GM21619 (cell line): ENCODE measurements at regions not wholly inside any gene's neighbourhood (a gene's known extent, or its start where the extent isn't known, plus 50 kb on each side); places are given as distances from the start of the nearest gene placed in this dataset.

Experiments
- ATAC-seq: cut with Tn5 transposase; IDR thresholded peaks from one replicate; pipeline ENCODE4 v1.9.1; 2021; ENCODE audit not compliant: unreplicated experiment

DNA sequence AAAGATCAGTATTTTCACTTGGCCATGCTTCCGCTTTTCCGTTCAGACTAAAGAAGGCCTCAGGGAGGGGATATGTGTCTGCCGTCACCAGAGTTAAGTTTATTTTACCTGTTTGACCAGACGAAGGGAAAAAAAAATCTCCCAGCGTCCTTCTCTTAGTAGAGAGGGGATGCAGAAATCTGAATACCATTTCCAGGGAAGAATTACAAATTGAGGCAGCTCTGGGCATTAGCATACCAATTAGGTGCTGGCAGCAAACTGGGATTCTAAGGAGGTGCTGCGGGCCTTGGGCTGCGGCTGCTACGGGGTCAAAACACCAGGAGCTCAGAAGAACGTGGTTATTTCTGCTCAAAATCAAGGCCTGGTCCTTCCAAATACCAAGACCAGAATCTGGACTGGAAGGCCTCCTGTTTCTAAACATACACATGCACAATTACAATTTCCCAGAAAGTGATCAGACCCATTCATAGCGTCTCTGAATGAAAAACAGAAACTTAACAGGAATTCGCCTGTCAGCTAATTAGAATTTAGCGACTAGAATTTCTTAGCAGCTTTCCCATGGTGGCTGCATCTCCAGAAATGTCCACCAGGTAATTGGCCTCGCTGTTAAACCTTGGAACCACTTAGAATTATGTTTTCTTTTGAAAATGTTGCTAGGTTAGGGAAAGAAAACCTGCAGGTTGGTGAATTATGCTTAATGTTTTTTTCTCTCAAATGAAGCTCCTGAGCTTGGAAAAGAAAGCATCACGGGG is 617.0 kb downstream of the VRK1 start:
- ATAC-seq = no peak

DNA sequence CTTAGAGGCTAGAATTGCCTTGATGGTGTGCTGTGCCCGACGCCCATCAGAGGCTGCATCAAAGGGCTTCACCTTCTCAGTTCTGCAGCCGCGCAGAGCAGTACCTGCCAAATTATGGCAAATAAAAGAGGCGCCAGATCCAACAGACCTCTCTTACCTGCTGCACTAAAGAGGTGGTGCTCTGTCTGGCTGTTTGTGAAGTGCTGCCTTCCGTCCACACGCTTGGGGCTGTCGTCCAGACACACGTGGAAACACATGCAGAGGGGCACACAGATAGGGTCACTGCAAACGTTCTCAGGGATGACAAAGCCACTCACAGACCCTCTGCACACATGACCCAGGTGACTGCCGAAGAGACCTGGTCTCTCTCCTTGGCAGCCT is 617.5 kb downstream of the VRK1 start:
- ATAC-seq = no peak

DNA sequence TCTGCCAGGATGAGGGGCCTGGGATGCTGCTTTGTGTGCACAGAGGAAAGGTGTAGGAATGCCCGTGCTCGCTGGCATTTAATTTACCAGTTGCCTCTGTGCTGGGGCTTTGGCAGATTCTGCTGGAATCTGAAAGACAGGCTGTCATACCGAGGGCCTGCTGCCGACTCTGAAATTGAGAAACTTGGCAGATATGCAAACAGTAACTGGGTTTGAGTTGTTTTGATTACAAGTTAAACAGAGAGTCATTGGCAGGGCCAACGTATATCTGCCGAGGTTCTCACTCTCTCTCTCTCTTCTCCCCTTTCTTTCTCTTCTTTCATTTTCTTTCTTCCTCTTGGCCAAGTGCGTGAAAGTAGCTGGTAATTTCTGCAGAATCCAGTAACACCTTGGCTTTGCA is 618.7 kb downstream of the VRK1 start:
- no peak for ATAC-seq

DNA sequence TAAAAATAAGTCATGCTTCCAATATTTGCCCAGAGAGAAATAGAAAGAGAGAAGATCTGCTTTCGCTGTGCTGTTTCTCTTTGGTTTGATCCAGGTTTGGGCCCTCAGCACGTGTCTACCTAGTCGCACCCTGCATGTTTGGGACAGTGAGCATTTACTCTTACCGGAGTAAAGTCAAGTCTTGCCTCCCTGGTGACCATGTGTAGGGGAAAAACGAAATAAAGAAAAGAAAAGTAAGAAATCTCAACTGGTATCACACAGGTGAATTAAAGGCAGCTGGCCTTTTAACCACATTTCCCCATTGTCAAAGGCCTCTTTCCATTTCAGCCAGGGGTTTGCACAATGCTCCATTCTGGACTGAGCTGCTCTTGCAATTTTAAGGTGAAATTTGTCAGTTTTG is 619.4 kb downstream of the VRK1 start:
- ATAC-seq = no peak

DNA sequence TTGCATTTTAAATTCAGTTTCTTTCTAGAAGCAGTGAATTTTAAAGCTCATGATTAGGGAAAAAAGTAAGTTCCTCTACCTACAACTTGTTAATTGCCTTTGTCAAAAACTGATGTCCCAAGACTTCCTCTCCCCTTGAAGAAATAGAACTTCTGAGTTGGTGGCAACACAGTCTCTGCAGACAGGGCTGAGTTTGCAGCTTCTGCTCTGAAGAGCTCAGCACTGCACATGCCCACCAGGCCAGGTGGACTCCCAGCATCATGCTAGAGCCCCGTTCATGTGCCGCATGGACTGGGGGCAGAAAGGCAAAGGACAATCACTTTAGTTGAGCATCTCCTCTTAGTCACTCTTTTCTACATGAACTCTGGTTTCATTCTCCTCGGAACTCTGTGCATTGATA is 620.1 kb downstream of the VRK1 start:
- ATAC-seq = no peak

DNA sequence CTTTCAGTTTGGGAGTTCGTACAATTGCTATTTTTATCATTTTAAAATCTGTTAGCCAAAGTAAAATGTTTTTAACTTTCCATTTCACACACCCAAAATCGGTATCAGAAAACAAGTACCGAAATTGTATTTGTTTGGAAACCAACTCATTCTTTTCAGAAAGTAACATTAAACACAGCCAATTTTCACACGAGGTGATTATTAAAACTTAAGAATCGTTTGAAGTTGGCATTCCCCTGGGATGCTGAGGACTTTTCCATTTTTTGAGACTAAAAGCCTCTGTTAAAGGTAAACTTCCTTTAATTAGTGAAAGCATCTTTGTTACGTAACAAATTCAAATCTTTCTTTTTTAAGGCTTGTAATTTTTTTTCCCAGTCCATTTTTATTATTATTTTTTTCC is 623.0 kb downstream of the VRK1 start:
- ATAC-seq = no peak

DNA sequence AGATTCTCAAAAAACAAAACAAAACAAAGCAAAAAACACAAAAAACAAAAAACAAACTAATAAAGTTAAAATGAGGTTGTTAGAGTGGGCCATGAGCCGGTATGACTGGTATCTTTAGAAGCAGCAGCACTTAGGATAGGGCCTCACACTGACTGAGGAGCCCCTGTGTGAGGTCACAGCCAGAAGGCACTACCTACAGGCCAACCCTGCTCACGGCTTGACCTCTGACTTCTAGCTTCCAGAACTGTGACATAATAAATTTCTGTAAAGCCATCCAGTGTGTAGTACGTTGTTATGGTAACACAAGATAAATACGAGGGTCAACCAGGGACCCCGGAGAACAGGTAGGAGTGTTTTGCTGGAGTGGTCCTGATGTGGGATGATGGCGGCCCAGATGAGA is 629.6 kb downstream of the VRK1 start:
- ATAC-seq = no peak

DNA sequence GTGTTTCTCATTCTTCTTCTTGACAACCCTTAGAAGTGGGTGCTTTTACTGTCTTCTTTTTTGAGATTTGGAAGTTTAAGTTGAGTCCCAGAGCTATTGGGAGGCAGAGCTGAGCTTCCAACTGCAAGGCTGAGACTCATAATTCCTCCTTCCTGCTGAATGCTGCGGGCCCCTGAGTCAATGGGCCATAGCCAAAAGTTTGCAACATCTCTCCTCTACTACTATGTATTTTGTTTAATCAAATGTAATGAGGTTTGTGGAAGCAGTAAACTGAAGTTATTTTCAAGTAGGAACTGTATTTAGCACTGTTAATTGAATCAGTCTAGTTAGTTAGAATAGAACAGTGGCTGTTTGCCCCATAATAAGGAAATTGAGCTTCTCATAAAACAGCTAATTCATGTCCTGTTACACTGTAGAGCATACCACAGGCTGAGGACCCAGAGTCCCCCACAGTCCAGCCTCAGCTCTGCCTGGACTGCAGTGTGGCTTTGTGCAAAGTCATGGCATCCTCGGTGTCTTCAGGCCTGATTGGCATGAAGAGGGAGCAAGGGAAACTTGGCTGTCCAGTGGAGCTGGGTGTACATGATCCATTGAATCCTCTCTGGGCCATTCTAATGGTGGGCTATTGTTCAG is 631.7 kb downstream of the VRK1 start:
- no peak for ATAC-seq

DNA sequence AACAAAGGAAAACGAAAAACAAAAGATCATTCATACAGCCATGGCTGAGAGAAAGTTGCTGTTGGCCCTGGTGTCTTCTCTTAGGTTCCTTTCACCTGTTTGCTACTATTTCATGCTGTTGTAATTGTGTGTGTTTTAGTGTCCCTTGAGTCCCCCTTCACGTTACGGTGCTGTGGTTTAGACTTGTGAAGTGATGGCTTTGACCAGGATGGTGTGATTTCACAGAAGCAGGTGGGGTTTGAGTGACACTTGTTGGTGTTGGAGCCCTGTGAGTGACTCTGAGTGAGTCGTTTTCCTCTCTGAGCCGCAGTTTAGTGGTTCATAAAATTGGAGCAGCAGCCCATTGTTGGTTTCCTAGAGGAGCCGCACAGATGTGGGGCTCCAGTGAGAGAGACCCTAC is 635.4 kb downstream of the VRK1 start:
- ATAC-seq = no peak

DNA sequence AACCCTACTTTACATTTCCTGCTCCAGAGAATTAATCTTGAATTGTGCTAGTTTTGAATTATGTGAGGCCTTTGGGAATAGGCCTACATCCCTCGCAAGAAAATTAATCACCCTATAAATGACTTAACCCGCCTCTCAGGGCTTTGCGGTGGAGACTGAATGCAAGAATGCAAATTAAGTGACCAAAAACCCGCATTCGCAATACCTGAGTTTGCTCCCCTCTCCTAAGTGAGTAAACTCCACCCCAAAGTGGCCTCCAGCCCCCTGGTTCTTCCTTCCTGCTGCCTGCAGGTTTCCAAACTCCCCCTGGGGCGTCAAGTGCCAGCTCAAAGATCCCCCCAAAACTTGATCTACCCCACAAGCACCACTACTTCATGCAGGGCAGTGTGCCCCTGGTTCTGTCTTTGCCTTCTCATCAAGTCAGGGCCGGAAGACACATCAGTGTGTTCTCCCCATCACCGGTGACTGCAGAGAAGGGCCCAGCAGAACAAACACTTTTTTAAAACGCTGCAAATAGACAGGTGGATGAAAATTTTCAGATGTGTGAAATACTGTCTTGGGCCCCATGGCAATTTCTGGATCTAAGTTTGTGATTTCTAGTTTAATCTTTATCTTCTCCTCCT is 644.7 kb downstream of the VRK1 start:
- ATAC-seq = no peak

DNA sequence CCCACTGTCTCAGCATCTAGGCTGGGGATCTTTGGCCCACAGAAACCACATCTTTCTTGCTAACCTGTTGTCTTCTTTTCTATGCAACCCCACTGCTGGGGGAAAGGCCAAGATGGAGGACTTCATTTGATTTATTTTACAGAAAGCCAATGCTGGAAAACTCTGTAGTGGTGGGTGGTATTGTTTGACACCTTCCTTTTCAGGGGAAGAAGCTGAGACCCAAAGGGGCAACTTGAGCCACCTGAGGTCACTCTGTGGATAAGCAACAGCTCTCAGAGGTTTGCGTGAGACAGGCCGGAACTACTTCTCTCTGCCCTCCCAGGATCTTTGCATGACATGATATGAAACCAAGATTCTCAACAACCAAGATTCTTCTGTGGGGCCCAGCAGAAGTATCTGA is 645.2 kb downstream of the VRK1 start:
- no peak for ATAC-seq

DNA sequence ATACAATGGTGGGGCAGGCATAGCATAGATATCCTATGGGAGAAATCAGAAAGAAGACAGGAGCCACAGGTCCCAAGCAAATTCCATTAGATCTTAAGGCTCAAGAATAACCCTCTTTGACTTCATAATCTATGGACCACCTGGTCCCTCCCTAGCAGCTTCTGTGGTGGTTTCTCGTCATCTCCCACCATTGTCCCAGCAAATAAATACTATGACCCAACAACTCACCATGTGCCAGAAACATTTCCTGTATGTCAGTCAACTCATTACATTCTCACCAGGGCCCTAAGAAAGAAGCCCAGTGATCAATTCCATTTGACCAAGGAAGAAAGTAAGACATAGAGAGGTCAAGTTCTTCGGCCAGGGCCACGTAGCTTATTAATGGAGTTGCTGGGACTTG is 646.2 kb downstream of the VRK1 start:
- ATAC-seq = no peak

DNA sequence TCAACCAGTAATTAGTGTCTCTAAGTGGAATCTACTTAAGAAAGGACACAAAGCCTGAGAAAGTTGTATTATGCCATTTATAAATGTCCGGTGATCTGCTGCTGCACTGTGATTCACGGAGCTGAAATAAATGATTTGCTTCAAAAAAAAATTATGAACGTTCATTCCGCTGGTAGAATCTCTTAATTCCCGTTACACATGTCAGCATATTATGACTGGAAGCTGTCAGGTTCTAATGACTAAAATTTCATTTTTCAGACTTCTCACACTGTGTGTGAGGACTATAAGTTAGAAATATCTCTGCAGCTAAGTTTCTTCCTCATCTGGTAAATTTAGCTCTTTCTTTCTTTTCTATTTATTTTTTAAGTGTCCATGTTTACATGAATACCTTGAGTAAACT is 647.1 kb downstream of the VRK1 start:
- no peak for ATAC-seq

DNA sequence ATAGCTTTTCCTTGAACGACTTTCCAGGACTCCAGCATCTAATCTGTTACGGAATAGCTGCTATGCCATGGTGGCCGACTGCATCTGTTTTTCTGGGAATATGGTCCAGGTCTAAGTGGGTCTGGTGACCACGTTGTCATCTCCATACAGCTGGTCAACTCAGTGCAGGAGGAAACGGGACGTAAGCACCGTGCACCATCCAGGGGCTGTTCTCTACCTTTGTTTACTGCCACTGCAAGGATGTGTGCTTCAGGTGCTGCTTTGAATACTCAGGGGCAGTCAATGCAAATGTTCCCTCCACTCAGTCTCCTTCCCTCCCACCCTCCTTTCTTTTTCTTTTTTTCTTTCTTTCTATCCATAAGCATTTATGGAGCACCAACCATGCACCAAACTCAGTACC is 648.2 kb downstream of the VRK1 start:
- ATAC-seq = no peak

DNA sequence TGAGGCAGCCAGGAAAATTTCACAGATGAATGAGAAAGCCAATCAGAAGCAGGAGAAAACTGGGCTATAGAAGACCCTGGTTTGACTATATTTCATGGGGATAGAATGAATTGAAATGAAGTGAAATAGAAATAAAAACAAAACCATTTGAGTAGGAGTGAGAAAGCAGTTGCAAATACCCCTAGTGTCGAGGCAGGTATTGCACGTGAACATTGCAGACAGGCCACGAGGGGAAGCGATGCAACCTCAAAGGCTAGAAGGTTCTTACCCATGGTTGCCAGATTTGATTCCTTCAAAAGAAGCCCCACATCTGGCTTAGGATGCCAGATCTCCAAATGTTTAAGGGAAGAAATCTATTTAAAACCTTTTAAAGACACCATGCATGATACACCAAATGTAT is 648.9 kb downstream of the VRK1 start:
- no peak for ATAC-seq

DNA sequence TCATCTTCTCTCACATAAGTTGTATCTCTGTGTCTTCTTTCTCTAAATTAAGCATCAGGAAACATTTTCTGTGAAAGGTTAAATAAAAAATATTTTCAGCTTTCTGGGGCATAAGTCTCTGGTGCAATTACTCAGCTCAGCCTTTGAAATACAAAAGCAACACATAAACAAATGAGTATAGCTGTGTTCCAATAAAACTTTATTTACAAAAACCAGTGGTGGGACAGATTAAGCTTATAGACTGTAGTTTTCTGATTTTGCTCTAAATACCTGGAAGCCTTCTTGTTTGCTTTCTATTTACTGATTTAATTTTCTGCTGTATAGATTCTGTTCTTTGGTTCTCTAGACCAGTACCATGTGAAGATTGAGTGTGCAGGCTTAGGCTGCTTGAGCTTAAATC is 655.1 kb downstream of the VRK1 start:
- ATAC-seq = no peak

DNA sequence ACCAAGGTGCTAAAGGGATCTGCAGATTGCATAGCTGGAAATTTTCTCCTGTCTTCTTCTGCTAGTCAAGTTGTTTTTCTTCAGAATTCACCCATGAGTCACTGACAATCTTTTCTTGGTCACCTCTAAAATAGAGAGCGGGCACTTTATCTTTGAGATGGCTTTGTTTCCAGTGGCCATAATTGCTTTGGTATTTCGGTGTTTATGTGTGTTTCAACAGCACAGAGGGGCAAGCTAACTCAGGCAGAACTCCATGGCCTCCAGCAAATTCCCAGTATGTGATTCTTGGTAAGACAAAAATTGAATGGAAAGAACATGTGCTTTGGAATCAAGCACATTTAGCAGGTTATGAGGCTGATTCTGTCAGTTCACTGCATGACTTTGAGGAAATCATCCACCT is 656.8 kb downstream of the VRK1 start:
- ATAC-seq = no peak

DNA sequence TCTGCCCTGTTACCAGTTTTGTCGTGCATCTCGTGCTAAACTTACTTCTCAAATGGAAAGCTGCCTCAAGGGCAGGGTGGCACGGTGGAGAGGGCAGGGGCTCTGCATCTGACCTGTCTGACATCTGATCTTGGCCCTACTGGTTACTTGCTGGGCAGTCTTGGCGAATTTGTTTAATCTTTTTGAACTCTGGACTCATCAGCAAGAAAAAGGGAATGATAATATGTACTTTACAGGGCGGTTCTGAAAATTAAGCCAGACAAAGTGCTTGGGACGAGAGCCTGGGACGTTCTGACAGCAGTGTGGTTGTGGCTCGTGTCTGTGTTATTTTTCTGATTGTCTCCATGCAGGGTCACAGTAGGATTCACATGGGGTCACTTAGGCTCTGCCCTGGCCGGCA is 659.3 kb downstream of the VRK1 start:
- no peak for ATAC-seq

DNA sequence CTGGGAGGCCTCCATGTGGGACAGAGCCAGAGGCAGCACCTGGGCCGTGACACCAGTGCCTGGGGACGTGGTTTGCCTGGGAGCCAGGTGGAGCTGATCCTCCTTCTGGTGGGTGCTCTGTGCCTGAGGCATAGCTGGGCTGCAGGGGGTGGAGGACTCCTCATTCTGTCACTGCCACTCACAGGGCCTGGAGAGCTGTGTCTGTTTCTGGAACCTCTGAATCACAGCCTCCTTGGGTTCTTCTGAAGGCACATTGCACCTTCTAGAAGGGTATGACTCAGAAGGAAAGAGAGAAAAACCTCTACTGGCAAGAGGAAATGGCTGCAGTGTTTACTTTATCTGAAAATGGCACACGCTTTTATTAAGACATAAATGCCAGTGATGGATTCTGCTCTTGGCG is 659.8 kb downstream of the VRK1 start:
- ATAC-seq = no peak

DNA sequence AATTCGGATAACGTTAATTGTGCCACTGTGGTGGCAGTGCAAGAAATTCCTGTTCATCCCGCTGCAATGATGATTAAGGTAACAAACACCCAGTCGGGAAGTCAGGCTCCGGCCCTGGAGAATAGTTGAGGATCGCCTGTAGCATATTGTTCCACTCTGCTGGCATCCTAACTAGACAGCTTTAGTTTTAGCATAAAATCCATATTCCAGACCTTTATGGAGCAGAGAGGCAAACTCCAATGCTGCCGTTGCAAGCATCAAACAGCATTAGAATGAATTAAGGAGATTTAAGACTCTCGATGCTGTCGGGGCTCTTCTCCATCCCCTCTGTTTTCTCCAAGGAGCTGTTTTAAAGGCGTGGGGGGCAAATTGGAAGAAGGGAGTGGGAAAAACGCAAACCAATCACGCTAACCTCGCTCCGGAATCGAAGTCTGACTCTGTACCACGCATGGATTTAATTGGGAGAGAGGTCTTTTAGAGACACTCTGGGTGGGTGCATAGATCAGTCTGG is 660.4 kb downstream of the VRK1 start:
- ATAC-seq = no peak

DNA sequence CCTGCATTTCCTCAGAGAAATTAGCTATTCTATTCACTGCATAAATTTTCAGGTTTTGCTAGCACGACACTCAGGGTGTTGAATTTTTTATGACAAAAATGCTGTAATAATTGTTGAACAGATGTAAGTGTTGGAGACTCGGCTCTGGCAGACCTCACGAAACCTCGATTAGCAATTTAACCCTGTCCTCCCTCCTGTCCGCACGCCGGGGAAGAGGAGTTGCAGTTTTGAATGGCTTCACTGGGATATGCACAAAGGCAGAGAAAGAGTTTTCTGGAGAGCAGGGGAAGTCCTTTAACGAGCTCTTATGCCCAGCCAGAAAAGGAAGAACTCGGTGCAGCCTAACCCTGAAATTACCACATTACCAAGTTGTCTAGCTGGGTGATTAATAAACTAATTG is 661.1 kb downstream of the VRK1 start:
- ATAC-seq = no peak
